Ascending aorta (tissue), 2 donors: ENCODE measurements at regions not wholly inside any gene's neighbourhood (a gene's known extent, or its start where the extent isn't known, plus 50 kb on each side); places are given as distances from the start of the nearest gene placed in this dataset.
A peak's percentile ranks its signal among the peaks of the same experiment; 100 is the strongest.

Experiments
- DNase-seq, 2 donors: peaks; one replicate each; pipeline ENCODE4 v3.0.0-alpha.2; 2019; ENCODE audit warnings: low spot score in 2 of 2
- H3K27ac ChIP-seq, 2 donors: fragments of 200-600 bp; sonication (generic); one replicate each; pipeline ENCODE4 v1.5.1; 2016 to 2017; ENCODE audit warnings: mild to moderate bottlenecking in 1 of 2
- H3K27me3 ChIP-seq: fragments of 200-600 bp; sonication (generic); one replicate; pipeline ENCODE4 v1.5.1; 2017
- H3K36me3 ChIP-seq, 2 donors: fragments of 200-600 bp; sonication (generic); one replicate each; pipeline ENCODE4 v1.5.1; 2016
- H3K4me1 ChIP-seq, 2 donors: fragments of 200-600 bp; sonication (generic); one replicate each; pipeline ENCODE4 v1.5.1; 2016 to 2017; ENCODE audit warnings: mild to moderate bottlenecking in 1 of 2
- H3K4me3 ChIP-seq, 2 donors: fragments of 200-600 bp; sonication (generic); one replicate each; pipeline ENCODE4 v1.5.1; 2016 to 2017; ENCODE audit warnings: mild to moderate bottlenecking in 1 of 2
- H3K9me3 ChIP-seq, 2 donors: fragments of 200-600 bp; sonication (generic); one replicate each; pipeline ENCODE4 v1.5.1; 2016
- CTCF ChIP-seq, 3 experiments: fragments of 200-600 bp in 2 of 3; fragments of 450-650 bp in 1 of 3; sonication (generic) in 2 of 3; IDR thresholded peaks; one replicate each; pipeline ENCODE4 v1.5.1; 2016 to 2019; ENCODE audit warnings: antibody characterized with exemption in 3 of 3, mild to moderate bottlenecking in 1 of 3, moderate library complexity in 1 of 3
- intact Hi-C: fragments of 100-400 bp; cut with DNase I; formaldehyde crosslinking; loops from one replicate; pipeline ENCODE4 v1.15.1; 2023

GRCh38 chr21:35329940-35330660, 281.0 kb upstream of the RUNX1 start:
- no peak for DNase-seq
- Histone ChIP-seq H3K27ac (peak overlapping the region; percentile 44 to 52), H3K9me3 (no peaks in the 10 kb centered on the region), H3K27me3 (no peaks in the 10 kb centered on the region), H3K4me1 (peaks cover 6 to 10% of the 10 kb centered on the region in 2 donors), H3K4me3 (no peak overlapping the region), H3K36me3 (no peaks in the 10 kb centered on the region)
- intact Hi-C loops, result no loop called here
- TF ChIP-seq CTCF (IDR thresholded peaks at IDR 0.05), result no peak

- Histone ChIP-seq H3K4me1 (peaks cover 16 to 17% of the 10 kb centered on the region in 2 donors), H3K4me3 (no peak overlapping the region), H3K27ac (no peak overlapping the region), H3K36me3 (no peaks in the 10 kb centered on the region), H3K27me3 (no peaks in the 10 kb centered on the region), H3K9me3 (no peaks in the 10 kb centered on the region)
- intact Hi-C loops, result no loop called here
- TF ChIP-seq CTCF (IDR thresholded peaks at IDR 0.05), result no peak
- DNase-seq, result no peak
These were observed 279.9 kb upstream of the RUNX1 start for GRCh38 chr21:35328856-35329455.

GRCh38 chr21:35326677-35327076, 277.6 kb upstream of the RUNX1 start:
- H3K27me3 ChIP-seq, result no peaks in the 10 kb centered on the region
- H3K27ac ChIP-seq, result no peak overlapping the region
- H3K4me1 ChIP-seq, result peaks cover 22 to 25% of the 10 kb centered on the region in 2 donors
- H3K36me3 ChIP-seq, result no peaks in the 10 kb centered on the region
- TF ChIP-seq CTCF (IDR thresholded peaks at IDR 0.05), result no peak
- H3K9me3 ChIP-seq, result no peaks in the 10 kb centered on the region
- H3K4me3 ChIP-seq, result no peak overlapping the region
- DNase-seq, result no peak
- intact Hi-C loops, result no loop called here

GRCh38 chr21:35325953-35326352, 276.9 kb upstream of the RUNX1 start:
- Histone ChIP-seq H3K4me1 (peaks cover 22 to 25% of the 10 kb centered on the region in 2 donors), H3K27ac (no peak overlapping the region), H3K36me3 (no peaks in the 10 kb centered on the region), H3K27me3 (no peaks in the 10 kb centered on the region), H3K9me3 (no peaks in the 10 kb centered on the region), H3K4me3 (no peak overlapping the region)
- intact Hi-C loops, result loop anchor here (2.0 kb wide), 2 partner anchors 69 to 437 kb away; no protein-coding TSS in a partner anchor
- no peak for TF ChIP-seq CTCF (IDR thresholded peaks at IDR 0.05)
- DNase-seq, result no peak

GRCh38 chr21:35324372-35325220, 275.5 kb upstream of the RUNX1 start:
- Histone ChIP-seq H3K4me3 (peak overlapping the region in 1 of 2 donors; percentile 37), H3K9me3 (no peaks in the 10 kb centered on the region), H3K36me3 (no peaks in the 10 kb centered on the region), H3K4me1 (peaks cover 18 to 21% of the 10 kb centered on the region in 2 donors), H3K27me3 (no peaks in the 10 kb centered on the region), H3K27ac (peak overlapping the region; percentile 77 to 80)
- intact Hi-C loops, result loop anchor here (2.0 kb wide), 2 partner anchors 68 to 436 kb away; no protein-coding TSS in a partner anchor
- no peak for DNase-seq
- no peak for TF ChIP-seq CTCF (IDR thresholded peaks at IDR 0.05)
